Loucy (cell line): ENCODE measurements at regions not wholly inside any gene's neighbourhood (a gene's known extent, or its start where the extent isn't known, plus 50 kb on each side); places are given as distances from the start of the nearest gene placed in this dataset.

ENCODE experiments used
- CTCF ChIP-seq: fragments of 200-600 bp; sonication (generic); conservative IDR thresholded peaks from 2 replicates; pipeline ENCODE4 v1.5.1; 2014; ENCODE audit warnings: mild to moderate bottlenecking, antibody characterized with exemption, low read length
- EZH2phosphoT487 ChIP-seq: fragments of 200-600 bp; IDR thresholded peaks from 2 replicates; pipeline ENCODE4 v1.6.1; 2018; ENCODE audit warnings: antibody characterized with exemption, mild to moderate bottlenecking, moderate library complexity, borderline replicate concordance

- no peak for TF ChIP-seq CTCF
- no peak for TF ChIP-seq EZH2phosphoT487
These were observed 428.1 kb upstream of the NOX3 start for GRCh38 chr6:155883741-155884140.
